ENCODE measurements at regions not wholly inside any gene's neighbourhood (a gene's known extent, or its start where the extent isn't known, plus 50 kb on each side); places are given as distances from the start of the nearest gene placed in this dataset.

DNA sequence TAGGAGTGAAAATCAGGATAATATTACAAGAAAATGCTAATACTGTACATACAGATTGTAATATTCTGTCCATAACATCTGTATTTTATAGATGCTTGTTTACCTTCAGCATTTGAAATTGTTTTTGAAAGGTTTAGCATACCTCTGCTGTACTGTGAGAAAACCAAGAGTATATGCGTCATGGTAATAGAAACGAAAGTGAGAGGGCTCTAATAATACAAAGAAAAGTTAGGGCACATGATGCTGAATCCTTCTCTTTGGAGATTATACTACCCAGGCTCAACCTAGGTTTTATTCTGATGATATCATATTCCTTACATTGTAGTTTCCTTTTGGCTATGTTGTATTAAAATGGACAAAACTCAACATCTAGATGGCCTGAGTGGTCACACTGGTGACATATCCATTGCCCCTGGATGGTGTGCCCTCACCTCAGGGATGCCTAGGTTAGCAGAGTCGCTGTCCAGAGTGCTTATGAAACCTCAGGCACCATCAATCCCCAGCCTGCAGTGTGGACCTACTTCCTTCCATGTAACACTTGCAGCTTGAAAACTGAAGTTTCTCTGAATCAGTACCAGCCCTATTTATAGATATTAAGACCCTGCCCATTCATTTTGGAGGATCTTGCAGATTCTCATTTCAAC is 253.7 kb downstream of the KCTD12 start:
- H3K4me1 ChIP-seq = no peaks in the 10 kb centered on the region
- no peak overlapping the region for H3K27ac ChIP-seq
- H3K27me3 ChIP-seq = no peaks in the 10 kb centered on the region
- no peak for DNase-seq
- TF ChIP-seq POLR2A (IDR thresholded peaks at IDR 0.05) = no peak
- TF ChIP-seq, protein P1, sequence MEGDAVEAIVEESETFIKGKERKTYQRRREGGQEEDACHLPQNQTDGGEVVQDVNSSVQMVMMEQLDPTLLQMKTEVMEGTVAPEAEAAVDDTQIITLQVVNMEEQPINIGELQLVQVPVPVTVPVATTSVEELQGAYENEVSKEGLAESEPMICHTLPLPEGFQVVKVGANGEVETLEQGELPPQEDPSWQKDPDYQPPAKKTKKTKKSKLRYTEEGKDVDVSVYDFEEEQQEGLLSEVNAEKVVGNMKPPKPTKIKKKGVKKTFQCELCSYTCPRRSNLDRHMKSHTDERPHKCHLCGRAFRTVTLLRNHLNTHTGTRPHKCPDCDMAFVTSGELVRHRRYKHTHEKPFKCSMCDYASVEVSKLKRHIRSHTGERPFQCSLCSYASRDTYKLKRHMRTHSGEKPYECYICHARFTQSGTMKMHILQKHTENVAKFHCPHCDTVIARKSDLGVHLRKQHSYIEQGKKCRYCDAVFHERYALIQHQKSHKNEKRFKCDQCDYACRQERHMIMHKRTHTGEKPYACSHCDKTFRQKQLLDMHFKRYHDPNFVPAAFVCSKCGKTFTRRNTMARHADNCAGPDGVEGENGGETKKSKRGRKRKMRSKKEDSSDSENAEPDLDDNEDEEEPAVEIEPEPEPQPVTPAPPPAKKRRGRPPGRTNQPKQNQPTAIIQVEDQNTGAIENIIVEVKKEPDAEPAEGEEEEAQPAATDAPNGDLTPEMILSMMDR (IDR thresholded peaks at IDR 0.05) = no peak
- no peaks in the 10 kb centered on the region for H3K9me3 ChIP-seq
- no peak overlapping the region for H3K4me3 ChIP-seq
- no peaks in the 10 kb centered on the region for H3K36me3 ChIP-seq

DNA sequence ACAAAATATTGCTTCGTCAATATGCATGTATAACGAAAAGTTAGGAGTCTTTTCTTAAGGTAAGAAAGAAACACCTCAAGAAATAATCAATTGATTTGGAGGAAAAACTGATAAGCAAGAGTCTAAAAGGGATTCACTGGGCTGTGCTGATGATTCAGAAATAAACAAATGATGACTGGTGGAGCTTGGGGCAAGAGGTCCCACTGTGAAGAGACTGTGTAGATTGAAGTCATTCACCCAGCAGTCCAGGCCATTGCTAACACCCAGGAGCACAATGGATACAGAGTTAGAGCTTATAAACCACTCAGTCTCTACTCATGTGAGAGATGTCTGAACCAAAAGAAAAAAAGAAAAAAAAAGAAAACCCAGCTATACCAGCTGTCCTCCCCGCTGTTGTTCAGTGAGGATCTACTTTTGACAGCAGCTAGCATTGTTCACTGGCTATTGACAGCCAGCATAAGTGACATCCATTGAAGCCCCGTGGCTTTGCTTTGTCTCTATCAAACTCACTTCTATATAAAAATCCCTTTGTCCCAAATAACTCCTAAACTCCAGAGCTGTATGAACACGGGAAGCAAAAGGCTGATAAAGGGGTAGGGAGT is 255.5 kb downstream of the KCTD12 start:
- Histone ChIP-seq H3K27ac (no peak overlapping the region), H3K4me3 (no peak overlapping the region), H3K9me3 (no peaks in the 10 kb centered on the region), H3K36me3 (no peaks in the 10 kb centered on the region), H3K27me3 (no peaks in the 10 kb centered on the region), H3K4me1 (no peaks in the 10 kb centered on the region)
- DNase-seq = no peak
- no peak for TF ChIP-seq POLR2A (IDR thresholded peaks at IDR 0.05)
- TF ChIP-seq, protein P1 (IDR thresholded peaks at IDR 0.05) = no peak

DNA sequence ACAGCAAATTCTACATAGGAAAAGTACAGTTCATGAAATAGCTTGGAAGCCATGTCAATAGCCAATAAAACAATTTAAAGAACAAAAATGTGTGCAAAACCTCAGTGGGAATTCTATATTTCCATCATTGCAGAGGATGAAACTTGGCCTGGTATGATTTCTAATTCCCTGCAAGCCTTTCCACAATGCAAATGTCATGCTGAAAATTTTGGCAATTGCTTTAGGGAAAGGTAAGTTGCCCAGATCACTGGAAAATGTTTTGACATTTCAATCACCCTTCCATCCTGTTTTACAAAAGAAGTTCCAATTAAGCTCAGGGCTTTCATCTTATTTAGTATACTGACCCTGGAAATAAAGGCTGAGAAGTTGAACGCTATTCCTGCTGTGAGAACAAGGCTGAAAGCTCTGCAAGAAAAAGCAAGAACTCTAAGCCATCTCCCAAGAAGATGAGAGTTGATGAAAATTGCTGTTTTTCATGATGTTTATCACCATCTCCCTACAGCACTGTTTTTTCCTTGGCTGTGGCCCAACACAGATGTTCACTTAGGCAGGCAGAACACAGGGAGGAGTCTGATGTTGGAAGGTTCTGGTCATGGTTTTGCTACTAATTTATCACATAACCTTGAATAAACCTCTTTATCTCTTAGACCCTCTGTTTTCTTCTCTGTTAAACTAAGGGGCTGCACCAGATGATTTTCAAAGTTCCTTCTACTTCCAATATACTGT is 263.7 kb downstream of the KCTD12 start:
- no peak for DNase-seq
- H3K27me3 ChIP-seq = no peaks in the 10 kb centered on the region
- no peak overlapping the region for H3K27ac ChIP-seq
- no peaks in the 10 kb centered on the region for H3K4me1 ChIP-seq
- H3K4me3 ChIP-seq = no peak overlapping the region
- no peaks in the 10 kb centered on the region for H3K9me3 ChIP-seq
- no peak for TF ChIP-seq POLR2A (IDR thresholded peaks at IDR 0.05)
- no peaks in the 10 kb centered on the region for H3K36me3 ChIP-seq

DNA sequence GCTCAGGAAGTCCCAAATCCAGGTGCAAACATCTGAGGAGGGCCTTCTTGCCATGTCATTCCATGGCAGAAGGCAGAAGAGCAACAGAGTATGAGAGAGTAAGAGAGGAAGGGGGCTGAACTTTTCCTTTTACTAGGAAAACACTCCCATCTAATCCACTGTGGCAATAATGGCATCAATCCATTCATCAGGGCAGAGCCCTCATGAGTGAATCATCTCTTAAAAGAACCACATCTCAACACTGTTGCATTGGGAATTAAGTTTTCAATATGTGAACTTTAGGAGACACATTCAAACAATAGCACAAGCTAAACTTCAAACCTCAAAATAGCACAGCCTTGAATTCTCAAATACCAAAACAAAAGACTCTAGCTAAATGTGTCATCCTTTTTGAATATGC is 264.5 kb downstream of the KCTD12 start:
- Histone ChIP-seq H3K4me3 (no peak overlapping the region), H3K27ac (no peak overlapping the region), H3K27me3 (no peaks in the 10 kb centered on the region), H3K36me3 (no peaks in the 10 kb centered on the region), H3K4me1 (no peaks in the 10 kb centered on the region), H3K9me3 (no peaks in the 10 kb centered on the region)
- TF ChIP-seq, protein P1 (IDR thresholded peaks at IDR 0.05) = no peak
- TF ChIP-seq POLR2A (IDR thresholded peaks at IDR 0.05) = no peak
- no peak for DNase-seq

- Histone ChIP-seq H3K36me3 (no peaks in the 10 kb centered on the region), H3K27me3 (no peaks in the 10 kb centered on the region), H3K27ac (no peak overlapping the region), H3K4me1 (no peaks in the 10 kb centered on the region), H3K4me3 (no peak overlapping the region), H3K9me3 (no peaks in the 10 kb centered on the region)
- TF ChIP-seq, protein P1 (IDR thresholded peaks at IDR 0.05) = no peak
- no peak for TF ChIP-seq POLR2A (IDR thresholded peaks at IDR 0.05)
- no peak for DNase-seq
These were observed 266.2 kb downstream of the KCTD12 start for GRCh38 chr13:76620036-76620435.

- H3K4me3 ChIP-seq = no peak overlapping the region
- no peaks in the 10 kb centered on the region for H3K4me1 ChIP-seq
- H3K27me3 ChIP-seq = no peaks in the 10 kb centered on the region
- no peak for TF ChIP-seq POLR2A (IDR thresholded peaks at IDR 0.05)
- TF ChIP-seq, protein P1 (IDR thresholded peaks at IDR 0.05) = no peak
- H3K27ac ChIP-seq = no peak overlapping the region
- no peaks in the 10 kb centered on the region for H3K36me3 ChIP-seq
- DNase-seq = no peak
- H3K9me3 ChIP-seq = no peaks in the 10 kb centered on the region
These were observed 266.6 kb downstream of the KCTD12 start for GRCh38 chr13:76619631-76620030.

All from Peyer's patch (tissue), 4 donors.